HFFc6 (cell line): ENCODE measurements at regions not wholly inside any gene's neighbourhood (a gene's known extent, or its start where the extent isn't known, plus 50 kb on each side); places are given as distances from the start of the nearest gene placed in this dataset.

Experiments
- DNase-seq: peaks from one replicate; pipeline ENCODE4 v3.0.0-alpha.2; 2018
- H3K27ac Mint-ChIP-seq: 2 replicates; pipeline ENCODE4 v1.8.0; 2020; ENCODE audit warnings: mild to moderate bottlenecking, mixed read lengths
- H3K27me3 Mint-ChIP-seq: 2 replicates; pipeline ENCODE4 v1.8.0; 2021; ENCODE audit warnings: mild to moderate bottlenecking, moderate library complexity, mixed read lengths; ENCODE audit not compliant: insufficient read depth
- H3K36me3 Mint-ChIP-seq: 2 replicates; pipeline ENCODE4 v1.8.0; 2021; ENCODE audit warnings: low read depth, mixed read lengths
- H3K4me1 Mint-ChIP-seq: 2 replicates; pipeline ENCODE4 v1.8.0; 2020; ENCODE audit warnings: low read depth, mixed read lengths
- H3K4me3 Mint-ChIP-seq: 2 replicates; pipeline ENCODE4 v1.8.0; 2020; ENCODE audit warnings: mild to moderate bottlenecking, moderate library complexity, mixed read lengths
- H3K9me3 Mint-ChIP-seq: 2 replicates; pipeline ENCODE4 v1.8.0; 2020; ENCODE audit warnings: mild to moderate bottlenecking, mixed read lengths
- CTCF ChIP-seq: fragments of 200-600 bp; sonication (generic); IDR thresholded peaks from 2 replicates; pipeline ENCODE4 v1.5.0; 2021; ENCODE audit warnings: antibody characterized with exemption, mild to moderate bottlenecking

DNA sequence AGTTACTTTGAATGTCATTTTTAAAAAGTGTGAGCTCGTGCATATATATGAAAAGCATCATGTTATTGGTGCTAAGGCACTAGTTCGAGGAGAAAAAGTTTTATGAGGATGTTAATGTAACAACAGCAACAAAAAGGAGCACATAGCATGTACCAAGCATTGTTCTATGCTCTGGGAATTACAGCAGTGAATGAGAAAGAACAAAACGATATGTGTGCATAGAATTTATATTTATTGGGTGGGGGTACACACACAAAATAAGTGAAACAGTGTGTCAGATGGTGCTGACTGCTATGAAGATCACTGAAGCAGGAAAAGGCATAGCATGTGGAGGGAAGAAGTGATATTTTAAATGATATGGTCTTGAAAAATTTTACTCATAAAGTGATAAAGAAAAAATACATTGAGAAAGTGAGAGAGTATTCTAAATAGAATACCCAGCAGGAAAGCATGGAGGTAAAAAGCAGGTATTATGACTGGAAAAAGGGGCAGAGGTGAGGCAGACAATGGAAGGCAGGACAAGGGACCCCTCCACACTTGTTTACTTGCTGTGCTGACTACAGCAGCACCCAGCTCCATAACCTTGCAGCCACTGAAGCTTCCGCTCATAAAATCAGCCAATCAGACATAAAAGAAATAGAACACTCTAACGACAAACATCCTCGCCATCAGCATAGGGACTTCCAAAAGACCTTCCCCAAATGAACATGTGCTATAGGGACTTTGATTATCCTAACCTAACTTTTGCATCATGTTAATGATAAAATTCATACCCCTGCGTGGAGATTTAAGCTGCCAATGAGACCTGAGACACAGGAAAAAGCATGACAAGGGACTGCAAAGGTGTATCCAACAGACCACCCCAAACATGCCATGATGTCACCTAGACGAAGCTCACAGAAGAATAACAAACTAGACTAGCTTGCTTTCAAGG lies 119.9 kb downstream of the HFE start:
- Mint-ChIP-seq H3K4me3 (no peak overlapping the region), H3K9me3 (peaks cover 5% of the 10 kb centered on the region; the same call in 1 of the 2 replicates), H3K36me3 (no peaks in the 10 kb centered on the region; the same call in 1 of the 2 replicates), H3K4me1 (peaks cover 11% of the 10 kb centered on the region), H3K27me3 (peaks cover 12% of the 10 kb centered on the region), H3K27ac (no peak overlapping the region)
- no peak for DNase-seq
- no peak for TF ChIP-seq CTCF

DNA sequence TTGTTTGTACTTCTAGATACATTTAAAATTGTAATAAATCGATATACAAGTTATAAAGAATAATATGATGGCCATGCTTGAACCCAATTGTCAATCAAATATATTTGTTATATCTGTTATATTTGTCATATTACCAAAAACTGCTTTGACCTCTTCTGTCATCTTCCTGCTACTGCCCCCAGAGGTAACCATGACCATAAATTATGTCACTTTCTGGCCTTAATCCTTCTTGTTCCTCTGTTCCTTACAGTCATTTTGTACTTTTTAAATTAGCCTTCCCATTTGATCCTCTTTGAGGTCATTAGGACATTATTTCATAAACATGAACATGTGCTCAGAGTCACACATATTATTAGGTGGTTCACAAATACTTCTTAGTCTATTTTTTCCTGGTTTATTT lies 124.7 kb downstream of the HFE start:
- no peak overlapping the region for H3K27ac Mint-ChIP-seq
- H3K27me3 Mint-ChIP-seq: peaks cover 1% of the 10 kb centered on the region; the same call in 1 of the 2 replicates
- H3K36me3 Mint-ChIP-seq: no peaks in the 10 kb centered on the region
- no peak overlapping the region for H3K4me3 Mint-ChIP-seq
- no peak for DNase-seq
- H3K9me3 Mint-ChIP-seq: no peaks in the 10 kb centered on the region
- H3K4me1 Mint-ChIP-seq: no peaks in the 10 kb centered on the region
- no peak for TF ChIP-seq CTCF

DNA sequence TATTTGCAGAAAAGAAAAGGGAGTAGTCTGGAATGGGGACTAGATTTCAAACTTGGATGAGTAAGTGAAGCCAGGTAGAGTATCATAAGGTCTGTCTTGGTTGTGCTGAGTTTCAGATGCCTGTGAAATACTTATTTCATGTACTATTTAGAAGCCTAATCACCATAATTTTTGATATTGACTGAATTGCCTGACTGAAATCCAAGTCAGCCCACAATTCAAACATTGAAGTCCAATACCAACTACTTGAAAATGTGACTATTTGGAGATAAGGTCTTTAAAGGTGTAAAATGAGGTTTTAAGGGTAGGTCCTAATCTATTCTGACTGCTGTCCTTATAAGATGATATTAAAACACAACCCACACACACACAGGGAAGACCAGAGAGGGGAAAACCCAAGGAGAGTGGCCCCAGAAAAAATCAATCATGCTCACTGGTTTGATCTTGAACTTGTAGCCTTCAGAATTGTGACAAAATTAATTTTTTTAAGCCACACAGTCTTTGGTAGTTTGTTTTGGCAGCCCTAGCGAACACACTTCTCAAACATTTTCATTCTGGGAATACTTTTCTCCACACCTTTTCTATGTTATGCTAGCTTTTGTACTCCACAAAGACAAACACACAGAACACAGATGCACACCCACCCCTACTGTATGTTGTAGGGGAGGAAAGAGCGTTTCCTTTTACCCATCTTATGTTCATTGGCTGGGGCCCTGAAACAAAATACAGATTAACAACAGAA lies 126.3 kb downstream of the HFE start:
- H3K27me3 Mint-ChIP-seq: peaks cover 1% of the 10 kb centered on the region; the same call in 1 of the 2 replicates
- H3K9me3 Mint-ChIP-seq: no peaks in the 10 kb centered on the region
- no peak overlapping the region for H3K4me3 Mint-ChIP-seq
- no peak overlapping the region for H3K27ac Mint-ChIP-seq
- DNase-seq: no peak
- H3K4me1 Mint-ChIP-seq: no peaks in the 10 kb centered on the region
- TF ChIP-seq CTCF: no peak
- no peaks in the 10 kb centered on the region for H3K36me3 Mint-ChIP-seq

DNA sequence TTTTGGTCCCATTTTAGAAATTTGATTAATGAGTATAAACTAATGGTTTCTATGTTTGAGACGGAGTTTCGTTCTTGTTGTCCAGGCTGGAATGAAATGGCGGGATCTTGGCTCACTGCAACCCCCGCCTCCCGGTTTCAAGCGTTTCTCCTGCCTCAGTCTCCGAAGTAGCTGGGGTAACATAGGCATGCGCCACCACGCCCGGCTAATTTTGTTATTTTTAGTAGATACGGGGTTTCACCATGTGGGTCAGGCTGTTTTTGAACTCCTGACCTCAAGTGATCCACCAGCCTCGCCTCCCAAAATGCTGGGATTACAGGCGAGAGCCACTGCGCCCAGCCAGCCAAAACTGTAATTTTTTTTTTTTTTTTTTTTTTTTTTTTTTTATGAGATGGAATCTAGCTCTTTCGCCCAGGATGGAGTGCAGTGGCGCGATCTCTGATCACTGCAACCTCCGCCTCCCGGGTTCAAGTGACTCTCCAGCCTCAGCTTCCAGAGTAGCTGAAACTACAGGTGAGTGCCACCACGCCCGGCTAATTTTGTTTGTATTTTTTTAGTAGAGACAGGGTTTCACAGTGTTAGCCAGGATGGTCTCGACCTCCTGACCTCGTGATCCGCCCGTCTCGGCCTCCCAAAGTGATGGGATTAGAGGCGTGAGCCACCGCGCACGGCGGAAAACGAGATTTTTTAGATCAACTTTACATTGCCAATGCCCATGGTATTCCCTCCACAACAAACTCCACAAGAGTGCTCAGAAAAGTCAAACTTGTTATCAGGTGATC lies 127.8 kb downstream of the HFE start:
- peaks cover 1% of the 10 kb centered on the region for H3K27me3 Mint-ChIP-seq
- DNase-seq: no peak
- no peaks in the 10 kb centered on the region for H3K36me3 Mint-ChIP-seq
- H3K9me3 Mint-ChIP-seq: no peaks in the 10 kb centered on the region
- no peaks in the 10 kb centered on the region for H3K4me1 Mint-ChIP-seq
- H3K27ac Mint-ChIP-seq: no peak overlapping the region
- TF ChIP-seq CTCF: no peak
- H3K4me3 Mint-ChIP-seq: no peak overlapping the region

DNA sequence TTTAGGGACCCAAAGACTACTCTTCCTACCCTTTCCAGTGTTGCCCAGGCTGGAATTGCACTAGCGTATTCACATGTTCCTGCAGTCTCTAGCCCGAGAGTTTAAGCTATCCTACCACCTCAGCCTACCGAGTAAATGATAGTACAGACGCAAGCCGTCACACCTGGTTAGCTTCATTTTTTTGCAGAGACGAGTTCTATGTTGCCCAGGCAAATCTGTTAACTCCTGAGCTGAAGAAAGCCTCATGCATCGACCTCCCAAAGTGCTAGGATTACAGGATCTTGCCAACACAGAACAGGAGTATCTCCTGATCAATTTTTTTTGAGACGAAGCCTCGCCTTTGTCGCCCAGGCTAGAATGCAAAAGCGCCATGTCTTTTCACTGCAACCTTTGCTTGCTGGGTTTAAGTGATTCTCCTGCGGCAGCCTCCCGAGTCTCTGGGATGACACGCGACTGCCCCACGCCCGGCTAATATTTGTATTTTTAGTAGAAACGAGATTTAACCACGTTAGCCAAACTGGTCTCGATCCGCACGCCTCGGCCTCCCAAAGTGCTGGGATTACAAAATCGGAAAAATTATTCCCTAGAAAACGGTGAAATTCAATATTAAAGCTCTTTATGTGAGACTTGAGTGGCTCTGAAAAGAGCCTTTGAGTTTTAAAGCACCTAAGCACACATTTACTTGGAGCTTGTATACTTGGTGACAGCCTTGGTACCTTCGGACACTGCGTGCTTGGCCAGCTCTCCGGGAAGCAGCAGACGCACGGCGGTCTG lies 128.5 kb downstream of the HFE start:
- H3K27me3 Mint-ChIP-seq: peaks cover 1% of the 10 kb centered on the region
- TF ChIP-seq CTCF: no peak
- DNase-seq: no peak
- no peaks in the 10 kb centered on the region for H3K9me3 Mint-ChIP-seq
- H3K36me3 Mint-ChIP-seq: no peaks in the 10 kb centered on the region
- H3K4me1 Mint-ChIP-seq: no peaks in the 10 kb centered on the region
- H3K4me3 Mint-ChIP-seq: no peak overlapping the region
- no peak overlapping the region for H3K27ac Mint-ChIP-seq
